Keratinocyte (primary cell): ENCODE measurements at regions not wholly inside any gene's neighbourhood (a gene's known extent, or its start where the extent isn't known, plus 50 kb on each side); places are given as distances from the start of the nearest gene placed in this dataset.

Experiments
- DNase-seq: peaks from one replicate; pipeline ENCODE4 v3.0.0-alpha.2; 2011; ENCODE audit warnings: low read depth, missing footprints, low spot score
- FAIRE-seq: peaks from 2 replicates; lab custom pipeline; 2011; peaks lifted over from hg19 to GRCh38; lab: Jason Lieb, UNC
- H2AFZ ChIP-seq: 2 replicates; pipeline ENCODE4 v1.6.0; 2012; ENCODE audit warnings: low read length, control low read depth, inconsistent platforms; ENCODE audit not compliant: control insufficient read depth
- H3K27ac ChIP-seq: 2 replicates; pipeline ENCODE4 v1.5.1; 2011; ENCODE audit warnings: low read length; ENCODE audit not compliant: control insufficient read depth, insufficient read depth
- H3K27me3 ChIP-seq: 3 replicates; pipeline ENCODE4 v1.6.0; 2011; ENCODE audit warnings: low read length; ENCODE audit not compliant: control insufficient read depth, insufficient read depth; ENCODE audit errors: extremely low read depth
- H3K36me3 ChIP-seq, 2 experiments: 2 replicates in 1 of 2; 3 replicates in 1 of 2; pipeline ENCODE4 v1.5.1; 2011; ENCODE audit warnings: low read length in 2 of 2, mild to moderate bottlenecking in 1 of 2; ENCODE audit not compliant: control insufficient read depth in 2 of 2, insufficient read depth in 2 of 2; ENCODE audit errors: extremely low read depth in 1 of 2
- H3K4me1 ChIP-seq: 3 replicates; pipeline ENCODE4 v1.5.1; 2011; ENCODE audit warnings: low read length; ENCODE audit not compliant: control insufficient read depth, insufficient read depth; ENCODE audit errors: extremely low read depth
- H3K4me2 ChIP-seq: 3 replicates; pipeline ENCODE4 v1.6.0; 2011; ENCODE audit warnings: low read depth, low read length; ENCODE audit not compliant: control insufficient read depth, insufficient read depth; ENCODE audit errors: extremely low read depth
- H3K4me3 ChIP-seq, 3 experiments: fragments of 200-600 bp in 1 of 3; sonication (generic) in 1 of 3; 2 replicates in 2 of 3; 3 replicates in 1 of 3; pipeline ENCODE4 v1.5.1; 2011 to 2016; ENCODE audit warnings: low read length in 3 of 3, mild to moderate bottlenecking in 3 of 3, control low read depth in 2 of 3, inconsistent platforms in 1 of 3, low read depth in 1 of 3, mixed read lengths in 1 of 3, mixed run types in 1 of 3, moderate library complexity in 1 of 3; ENCODE audit not compliant: control insufficient read depth in 2 of 3, insufficient read depth in 2 of 3; ENCODE audit errors: extremely low read depth in 1 of 3
- H3K79me2 ChIP-seq: 2 replicates; pipeline ENCODE4 v1.6.0; 2012; ENCODE audit warnings: low read length; ENCODE audit not compliant: control insufficient read depth, insufficient read depth
- H3K9ac ChIP-seq: 3 replicates; pipeline ENCODE4 v1.6.0; 2011; ENCODE audit warnings: low read length; ENCODE audit not compliant: control insufficient read depth, insufficient read depth; ENCODE audit errors: extremely low read depth
- H3K9me1 ChIP-seq: 3 replicates; pipeline ENCODE4 v1.6.0; 2011; ENCODE audit warnings: low read length; ENCODE audit not compliant: control insufficient read depth, insufficient read depth; ENCODE audit errors: extremely low read depth
- H3K9me3 ChIP-seq: 2 replicates; pipeline ENCODE4 v1.5.1; 2012; ENCODE audit warnings: low read depth, low read length; ENCODE audit not compliant: control insufficient read depth
- H4K20me1 ChIP-seq: 3 replicates; pipeline ENCODE4 v1.6.0; 2011; ENCODE audit warnings: low read length; ENCODE audit not compliant: control insufficient read depth, insufficient read depth; ENCODE audit errors: extremely low read depth
- EZH2 ChIP-seq: IDR thresholded peaks from one replicate; pipeline ENCODE4 v1.6.1; 2012; ENCODE audit warnings: inconsistent platforms, mild to moderate bottlenecking, low read length, moderate library complexity
- dilution Hi-C: fragments of 300-500 bp; cut with MboI; formaldehyde crosslinking; loops from one replicate; pipeline ENCODE4 v1.7.0; 2020; ENCODE audit warnings: low sequenced_read_pairs; ENCODE audit not compliant: extremely low pct_ligation_motif_present
- TF ChIP-seq, protein P1 (sequence below), 3 experiments: IDR thresholded peaks in 1 of 3; conservative IDR thresholded peaks in 1 of 3; optimal IDR thresholded peaks in 1 of 3; 2 replicates in 2 of 3; 3 replicates in 1 of 3; pipeline versions ENCODE3 to v1.5.1; 2011; ENCODE audit warnings: low read length in 3 of 3, mild to moderate bottlenecking in 3 of 3, moderate library complexity in 2 of 3, control low read depth in 1 of 3, inconsistent platforms in 1 of 3; ENCODE audit not compliant: insufficient read depth in 2 of 3; ENCODE audit errors: extremely low read depth in 1 of 3

DNA sequence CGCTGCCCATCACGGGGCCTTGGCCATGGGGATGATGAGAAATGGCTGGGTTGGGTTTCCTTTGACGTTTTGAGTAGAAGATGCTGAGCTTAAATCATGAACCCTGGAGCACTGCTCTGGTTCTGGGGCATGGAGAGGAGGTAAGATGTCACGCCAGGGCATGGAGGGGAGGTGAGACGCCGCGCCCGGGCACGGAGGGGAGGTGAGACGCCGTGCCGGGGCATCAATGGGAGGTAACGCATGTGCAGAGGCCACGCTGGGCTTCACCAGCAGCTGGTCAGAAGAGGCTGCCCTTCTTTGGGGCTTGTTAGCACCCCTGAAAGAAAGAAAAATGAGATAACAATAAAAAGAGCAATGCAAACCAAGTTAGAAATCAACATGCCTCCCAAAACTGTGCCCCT lies 322.5 kb upstream of the IRX4 start:
- Histone ChIP-seq H3K79me2 (no peaks in the 10 kb centered on the region), H2AFZ (no peak overlapping the region), H3K9me3 (no peaks in the 10 kb centered on the region), H3K36me3 (no peaks in the 10 kb centered on the region), H3K4me2 (no peak overlapping the region), H3K4me1 (no peaks in the 10 kb centered on the region), H4K20me1 (no peaks in the 10 kb centered on the region), H3K27me3 (peaks cover 10% of the 10 kb centered on the region), H3K9ac (no peak overlapping the region), H3K4me3 (no peak overlapping the region), H3K27ac (no peak overlapping the region), H3K9me1 (no peaks in the 10 kb centered on the region)
- dilution Hi-C loops: no loop called here
- FAIRE-seq: no peak
- no peak for DNase-seq
- TF ChIP-seq, protein P1, sequence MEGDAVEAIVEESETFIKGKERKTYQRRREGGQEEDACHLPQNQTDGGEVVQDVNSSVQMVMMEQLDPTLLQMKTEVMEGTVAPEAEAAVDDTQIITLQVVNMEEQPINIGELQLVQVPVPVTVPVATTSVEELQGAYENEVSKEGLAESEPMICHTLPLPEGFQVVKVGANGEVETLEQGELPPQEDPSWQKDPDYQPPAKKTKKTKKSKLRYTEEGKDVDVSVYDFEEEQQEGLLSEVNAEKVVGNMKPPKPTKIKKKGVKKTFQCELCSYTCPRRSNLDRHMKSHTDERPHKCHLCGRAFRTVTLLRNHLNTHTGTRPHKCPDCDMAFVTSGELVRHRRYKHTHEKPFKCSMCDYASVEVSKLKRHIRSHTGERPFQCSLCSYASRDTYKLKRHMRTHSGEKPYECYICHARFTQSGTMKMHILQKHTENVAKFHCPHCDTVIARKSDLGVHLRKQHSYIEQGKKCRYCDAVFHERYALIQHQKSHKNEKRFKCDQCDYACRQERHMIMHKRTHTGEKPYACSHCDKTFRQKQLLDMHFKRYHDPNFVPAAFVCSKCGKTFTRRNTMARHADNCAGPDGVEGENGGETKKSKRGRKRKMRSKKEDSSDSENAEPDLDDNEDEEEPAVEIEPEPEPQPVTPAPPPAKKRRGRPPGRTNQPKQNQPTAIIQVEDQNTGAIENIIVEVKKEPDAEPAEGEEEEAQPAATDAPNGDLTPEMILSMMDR (optimal IDR thresholded peaks at IDR 0.05 in 1 of 3, IDR thresholded peaks at IDR 0.05 in 1 of 3, conservative IDR thresholded peaks at IDR 0.05 in 1 of 3; ENCODE audit: extremely low read depth in 1 of 3, insufficient read depth in 2 of 3, low read length in 3 of 3): no peak
- no peak for TF ChIP-seq EZH2

DNA sequence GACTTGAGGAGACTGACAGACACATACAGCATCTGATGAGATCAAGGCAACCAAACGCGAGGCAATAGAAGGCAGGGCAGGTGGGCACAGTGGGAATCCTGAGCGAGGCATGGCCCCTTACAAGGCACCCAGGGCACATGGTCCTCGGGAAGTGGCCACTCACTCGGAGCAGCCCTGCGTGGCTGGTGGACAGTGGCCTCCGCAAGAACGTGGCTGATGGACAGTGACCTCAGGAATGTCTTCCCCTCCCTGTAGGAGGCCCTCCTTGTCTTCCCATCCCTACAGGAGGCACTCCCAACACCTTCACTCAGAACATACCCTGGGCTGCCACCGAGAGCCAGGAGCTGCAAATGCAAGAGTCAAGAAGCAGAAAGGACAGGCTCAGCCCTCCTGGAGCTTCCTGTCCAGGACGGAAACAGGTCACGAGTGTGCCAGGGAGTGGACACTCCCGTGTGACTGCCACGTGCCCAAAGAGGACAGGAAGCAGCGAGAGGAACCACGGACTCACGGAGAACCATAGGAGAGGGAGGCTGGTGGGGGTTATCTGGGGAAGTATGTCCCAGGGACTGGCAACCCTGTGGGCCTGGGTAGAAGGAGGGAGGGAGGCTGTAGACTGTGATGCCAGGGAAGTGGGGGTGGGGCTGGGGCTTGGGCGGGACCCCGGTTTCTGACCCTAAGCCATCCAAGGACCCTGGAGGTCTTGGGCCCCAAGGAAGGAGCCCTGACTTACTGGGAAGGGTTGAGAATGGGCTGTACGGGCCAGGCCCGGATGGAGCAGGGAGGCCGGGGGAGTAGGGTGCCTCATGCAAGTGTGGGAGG lies 321.9 kb upstream of the IRX4 start:
- FAIRE-seq (no peak), DNase-seq (no peak)
- H4K20me1 ChIP-seq: no peaks in the 10 kb centered on the region
- H3K9me3 ChIP-seq: no peaks in the 10 kb centered on the region
- TF ChIP-seq, protein P1 (optimal IDR thresholded peaks at IDR 0.05 in 1 of 3, IDR thresholded peaks at IDR 0.05 in 1 of 3, conservative IDR thresholded peaks at IDR 0.05 in 1 of 3; ENCODE audit: extremely low read depth in 1 of 3, insufficient read depth in 2 of 3, low read length in 3 of 3): no peak
- no peak for TF ChIP-seq EZH2
- H3K79me2 ChIP-seq: no peaks in the 10 kb centered on the region
- no peaks in the 10 kb centered on the region for H3K9me1 ChIP-seq
- no peaks in the 10 kb centered on the region for H3K36me3 ChIP-seq
- no peak overlapping the region for H3K4me2 ChIP-seq
- dilution Hi-C loops: no loop called here
- no peak overlapping the region for H3K9ac ChIP-seq
- H2AFZ ChIP-seq: no peak overlapping the region
- no peak overlapping the region for H3K4me3 ChIP-seq
- H3K27ac ChIP-seq: no peak overlapping the region
- no peaks in the 10 kb centered on the region for H3K4me1 ChIP-seq
- H3K27me3 ChIP-seq: peaks cover 16% of the 10 kb centered on the region
